ENCODE measurements at regions not wholly inside any gene's neighbourhood (a gene's known extent, or its start where the extent isn't known, plus 50 kb on each side); places are given as distances from the start of the nearest gene placed in this dataset.

DNA sequence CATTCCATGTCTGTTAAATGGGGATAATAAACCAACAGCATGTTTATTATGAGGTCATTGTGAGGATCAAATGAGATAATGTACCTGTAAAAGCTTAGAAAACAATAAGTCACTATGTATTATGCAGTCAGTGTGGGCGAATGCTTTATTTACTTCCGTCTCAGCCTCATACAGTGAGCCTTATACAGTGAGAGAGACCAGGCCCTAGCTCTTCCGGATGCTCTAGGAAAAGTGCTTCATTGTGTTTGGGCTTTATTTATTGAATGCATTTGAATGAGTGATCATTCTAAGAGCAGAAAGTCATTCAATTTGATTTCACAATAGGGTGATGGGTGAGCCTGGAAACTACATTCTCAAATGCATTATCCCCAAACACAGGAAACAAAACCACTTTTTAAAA lies 603.9 kb upstream of the FANCL start:
- ChIA-PET POLR2A (no interaction called here), CTCF (no interaction called here)
- in situ Hi-C loops (cut with HindIII; ENCODE audit: low pct_unique_long_range_greater_than_20kb, low sequenced_read_pairs) (no loop called here), intact Hi-C loops (cut with micrococcal nuclease; ENCODE audit: unreplicated experiment) (no loop called here)
- TF ChIP-seq, protein P1, sequence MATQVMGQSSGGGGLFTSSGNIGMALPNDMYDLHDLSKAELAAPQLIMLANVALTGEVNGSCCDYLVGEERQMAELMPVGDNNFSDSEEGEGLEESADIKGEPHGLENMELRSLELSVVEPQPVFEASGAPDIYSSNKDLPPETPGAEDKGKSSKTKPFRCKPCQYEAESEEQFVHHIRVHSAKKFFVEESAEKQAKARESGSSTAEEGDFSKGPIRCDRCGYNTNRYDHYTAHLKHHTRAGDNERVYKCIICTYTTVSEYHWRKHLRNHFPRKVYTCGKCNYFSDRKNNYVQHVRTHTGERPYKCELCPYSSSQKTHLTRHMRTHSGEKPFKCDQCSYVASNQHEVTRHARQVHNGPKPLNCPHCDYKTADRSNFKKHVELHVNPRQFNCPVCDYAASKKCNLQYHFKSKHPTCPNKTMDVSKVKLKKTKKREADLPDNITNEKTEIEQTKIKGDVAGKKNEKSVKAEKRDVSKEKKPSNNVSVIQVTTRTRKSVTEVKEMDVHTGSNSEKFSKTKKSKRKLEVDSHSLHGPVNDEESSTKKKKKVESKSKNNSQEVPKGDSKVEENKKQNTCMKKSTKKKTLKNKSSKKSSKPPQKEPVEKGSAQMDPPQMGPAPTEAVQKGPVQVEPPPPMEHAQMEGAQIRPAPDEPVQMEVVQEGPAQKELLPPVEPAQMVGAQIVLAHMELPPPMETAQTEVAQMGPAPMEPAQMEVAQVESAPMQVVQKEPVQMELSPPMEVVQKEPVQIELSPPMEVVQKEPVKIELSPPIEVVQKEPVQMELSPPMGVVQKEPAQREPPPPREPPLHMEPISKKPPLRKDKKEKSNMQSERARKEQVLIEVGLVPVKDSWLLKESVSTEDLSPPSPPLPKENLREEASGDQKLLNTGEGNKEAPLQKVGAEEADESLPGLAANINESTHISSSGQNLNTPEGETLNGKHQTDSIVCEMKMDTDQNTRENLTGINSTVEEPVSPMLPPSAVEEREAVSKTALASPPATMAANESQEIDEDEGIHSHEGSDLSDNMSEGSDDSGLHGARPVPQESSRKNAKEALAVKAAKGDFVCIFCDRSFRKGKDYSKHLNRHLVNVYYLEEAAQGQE (IDR thresholded peaks at IDR 0.05; ENCODE audit: insufficient read depth in 1 of 2, low read depth in 2 of 2, low read length in 1 of 2), result no peak
- TF ChIP-seq TCF7L2 (IDR thresholded peaks at IDR 0.05; ENCODE audit: low read depth, low read length) (no peak), POLR2AphosphoS5 (IDR thresholded peaks at IDR 0.05; ENCODE audit: low read depth, low read length) (no peak), SIN3A (IDR thresholded peaks at IDR 0.05; ENCODE audit: borderline replicate concordance, insufficient read depth, low read depth, low read length) (no peak)
- TF ChIP-seq, protein P2, sequence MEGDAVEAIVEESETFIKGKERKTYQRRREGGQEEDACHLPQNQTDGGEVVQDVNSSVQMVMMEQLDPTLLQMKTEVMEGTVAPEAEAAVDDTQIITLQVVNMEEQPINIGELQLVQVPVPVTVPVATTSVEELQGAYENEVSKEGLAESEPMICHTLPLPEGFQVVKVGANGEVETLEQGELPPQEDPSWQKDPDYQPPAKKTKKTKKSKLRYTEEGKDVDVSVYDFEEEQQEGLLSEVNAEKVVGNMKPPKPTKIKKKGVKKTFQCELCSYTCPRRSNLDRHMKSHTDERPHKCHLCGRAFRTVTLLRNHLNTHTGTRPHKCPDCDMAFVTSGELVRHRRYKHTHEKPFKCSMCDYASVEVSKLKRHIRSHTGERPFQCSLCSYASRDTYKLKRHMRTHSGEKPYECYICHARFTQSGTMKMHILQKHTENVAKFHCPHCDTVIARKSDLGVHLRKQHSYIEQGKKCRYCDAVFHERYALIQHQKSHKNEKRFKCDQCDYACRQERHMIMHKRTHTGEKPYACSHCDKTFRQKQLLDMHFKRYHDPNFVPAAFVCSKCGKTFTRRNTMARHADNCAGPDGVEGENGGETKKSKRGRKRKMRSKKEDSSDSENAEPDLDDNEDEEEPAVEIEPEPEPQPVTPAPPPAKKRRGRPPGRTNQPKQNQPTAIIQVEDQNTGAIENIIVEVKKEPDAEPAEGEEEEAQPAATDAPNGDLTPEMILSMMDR (IDR thresholded peaks at IDR 0.05), result no peak
- no peak for ATAC-seq
- DNase-seq (ENCODE audit: low read depth, low spot score), result no peak
- BruUV-seq (replicated peaks), result no TSS peak
- H3K4me3 ChIP-seq (ENCODE audit: low read depth in 2 of 2, low read length in 2 of 2), result no peak overlapping the region
- H3K27me3 ChIP-seq (ENCODE audit: control insufficient read depth, insufficient read depth, low read length), result no peaks in the 10 kb centered on the region
- no peak overlapping the region for H3K27ac ChIP-seq (ENCODE audit: low read length)
- H3K36me3 ChIP-seq (ENCODE audit: control insufficient read depth, insufficient read depth, low read length), result no peaks in the 10 kb centered on the region
- no peaks in the 10 kb centered on the region for H3K9me3 ChIP-seq (ENCODE audit: control insufficient read depth, insufficient read depth, low read depth, low read length)
- H3K4me1 ChIP-seq (ENCODE audit: control insufficient read depth, insufficient read depth, low read length), result no peaks in the 10 kb centered on the region

DNA sequence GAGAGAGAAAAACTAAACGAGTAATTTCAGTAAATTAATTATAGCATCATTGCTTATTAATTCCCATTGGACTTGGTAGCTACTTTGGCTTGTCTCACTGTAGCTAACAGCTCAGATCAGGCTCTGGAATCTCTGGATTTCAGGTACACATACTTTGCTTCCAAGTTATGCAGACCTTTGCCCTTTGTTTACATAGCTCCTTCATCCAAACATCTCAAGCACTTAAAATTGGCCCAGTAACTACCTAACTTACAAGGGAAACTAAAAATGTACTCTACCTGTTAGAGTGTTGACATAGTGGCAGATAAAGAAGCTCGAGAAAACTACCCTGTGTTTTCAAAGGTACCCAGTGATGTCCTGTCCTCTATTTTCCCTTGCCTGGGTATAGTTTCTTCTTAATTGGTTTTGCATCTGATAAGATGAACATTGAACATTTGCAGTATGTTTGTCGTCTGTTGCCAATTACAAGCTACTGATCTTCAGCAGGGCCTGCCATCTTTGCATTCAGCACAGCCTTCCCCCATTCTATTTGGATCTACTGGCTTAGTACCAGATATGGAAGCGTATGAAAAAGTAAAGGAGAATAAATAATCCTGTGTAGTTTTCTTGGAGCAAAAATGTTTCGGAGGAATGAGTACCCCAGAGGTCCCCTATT lies 601.5 kb upstream of the FANCL start:
- Histone ChIP-seq H3K27me3 (ENCODE audit: control insufficient read depth, insufficient read depth, low read length) (no peaks in the 10 kb centered on the region), H3K4me1 (ENCODE audit: control insufficient read depth, insufficient read depth, low read length) (no peaks in the 10 kb centered on the region), H3K36me3 (ENCODE audit: control insufficient read depth, insufficient read depth, low read length) (no peaks in the 10 kb centered on the region), H3K4me3 (ENCODE audit: low read depth in 2 of 2, low read length in 2 of 2) (no peak overlapping the region), H3K27ac (ENCODE audit: low read length) (no peak overlapping the region), H3K9me3 (ENCODE audit: control insufficient read depth, insufficient read depth, low read depth, low read length) (no peaks in the 10 kb centered on the region)
- intact Hi-C loops (cut with micrococcal nuclease; ENCODE audit: unreplicated experiment) (no loop called here), in situ Hi-C loops (cut with HindIII; ENCODE audit: low pct_unique_long_range_greater_than_20kb, low sequenced_read_pairs) (no loop called here)
- BruUV-seq (replicated peaks), result no TSS peak
- ChIA-PET CTCF (no interaction called here), POLR2A (no interaction called here)
- TF ChIP-seq, protein P1 (IDR thresholded peaks at IDR 0.05; ENCODE audit: insufficient read depth in 1 of 2, low read depth in 2 of 2, low read length in 1 of 2), result no peak
- TF ChIP-seq SIN3A (IDR thresholded peaks at IDR 0.05; ENCODE audit: borderline replicate concordance, insufficient read depth, low read depth, low read length), result no peak
- no peak for TF ChIP-seq POLR2AphosphoS5 (IDR thresholded peaks at IDR 0.05; ENCODE audit: low read depth, low read length)
- peak; percentile 38; the same call in 1 of the 2 replicates for TF ChIP-seq TCF7L2 (IDR thresholded peaks at IDR 0.05; ENCODE audit: low read depth, low read length)
- TF ChIP-seq, protein P2 (IDR thresholded peaks at IDR 0.05), result no peak
- ATAC-seq, result peak; percentile 63; the same call in 1 of the 2 replicates
- DNase-seq (ENCODE audit: low read depth, low spot score), result no peak
